ENCODE measurements at regions not wholly inside any gene's neighbourhood (a gene's known extent, or its start where the extent isn't known, plus 50 kb on each side); places are given as distances from the start of the nearest gene placed in this dataset.
"Not testable (repeated sequence)": the region's sequence is repeated elsewhere in the genome, so short reads cannot be mapped to it uniquely, and the experiment has no call there.

DNA sequence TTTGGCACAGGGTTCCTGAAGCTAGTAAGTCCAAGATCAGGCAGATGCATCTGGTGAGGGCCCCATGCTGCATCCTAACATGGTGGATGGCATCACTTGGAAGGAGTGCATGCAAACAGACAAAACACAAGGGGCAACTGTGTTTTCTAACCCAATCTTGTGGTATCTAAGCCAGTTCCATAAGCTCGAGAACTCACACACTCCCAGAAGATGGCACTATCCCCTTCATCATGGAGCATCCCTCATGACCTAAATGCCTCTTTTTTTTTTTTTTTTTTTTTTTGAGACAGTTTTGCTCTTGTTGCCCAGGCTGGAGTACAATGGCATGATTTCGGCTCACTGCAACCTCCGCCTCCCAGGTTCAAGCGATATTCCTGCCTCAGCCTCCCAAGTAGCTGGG, 1763.5 kb downstream of the SLITRK5 start:
- DNase-seq; H3K4me1 Mint-ChIP-seq; ATAC-seq; H3K27me3 Mint-ChIP-seq; CTCF ChIA-PET; H3K27ac Mint-ChIP-seq; H3K9me3 Mint-ChIP-seq (ENCODE audit: low read depth); H3K4me3 Mint-ChIP-seq; H3K36me3 Mint-ChIP-seq: not testable (repeated sequence)

- no peaks in the 10 kb centered on the region for H3K36me3 Mint-ChIP-seq
- no peaks in the 10 kb centered on the region for H3K4me1 Mint-ChIP-seq
- no peaks in the 10 kb centered on the region for H3K27me3 Mint-ChIP-seq
- no peak overlapping the region for H3K4me3 Mint-ChIP-seq
- no peak for ATAC-seq
- H3K27ac Mint-ChIP-seq, result no peak overlapping the region
- H3K9me3 Mint-ChIP-seq (ENCODE audit: low read depth), result peaks cover 2% of the 10 kb centered on the region
- CTCF ChIA-PET, result no interaction called here
- no peak for DNase-seq
These were observed 1783.5 kb downstream of the SLITRK5 start for GRCh38 chr13:89454681-89455080.

- H3K36me3 Mint-ChIP-seq, result no peaks in the 10 kb centered on the region
- H3K27me3 Mint-ChIP-seq, result no peaks in the 10 kb centered on the region
- DNase-seq (no peak), ATAC-seq (no peak)
- H3K4me1 Mint-ChIP-seq, result no peaks in the 10 kb centered on the region
- H3K9me3 Mint-ChIP-seq (ENCODE audit: low read depth), result peaks cover 2% of the 10 kb centered on the region
- CTCF ChIA-PET, result no interaction called here
- H3K27ac Mint-ChIP-seq, result no peak overlapping the region
- H3K4me3 Mint-ChIP-seq, result no peak overlapping the region
These were observed 1784.1 kb downstream of the SLITRK5 start for GRCh38 chr13:89455225-89455624.

DNA sequence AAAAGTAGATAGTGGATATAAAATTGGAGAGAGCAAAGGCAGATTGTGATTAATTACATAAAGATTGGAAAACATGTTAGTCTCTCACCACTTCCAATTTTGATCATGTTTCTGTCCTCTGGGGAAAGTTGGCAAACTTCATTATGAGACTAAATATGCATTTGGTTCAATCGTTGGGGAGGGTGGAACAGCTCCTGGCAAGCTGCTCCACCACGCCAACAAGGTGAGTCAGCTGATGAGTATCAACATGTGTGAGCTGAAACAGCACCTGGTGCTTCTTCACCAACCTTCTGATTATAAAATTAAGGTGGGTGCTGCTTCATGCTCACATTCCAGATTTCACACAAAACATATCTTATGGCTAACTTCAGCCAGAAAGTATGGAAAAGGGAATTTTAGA, 1784.6 kb downstream of the SLITRK5 start:
- Mint-ChIP-seq H3K36me3 (no peaks in the 10 kb centered on the region), H3K9me3 (ENCODE audit: low read depth) (peaks cover 2% of the 10 kb centered on the region), H3K4me3 (no peak overlapping the region), H3K27ac (no peak overlapping the region), H3K27me3 (no peaks in the 10 kb centered on the region), H3K4me1 (no peaks in the 10 kb centered on the region)
- DNase-seq (no peak), ATAC-seq (no peak)
- CTCF ChIA-PET, result no interaction called here

GRCh38 chr13:89457977-89458376, 1786.8 kb downstream of the SLITRK5 start:
- Mint-ChIP-seq H3K4me1 (no peaks in the 10 kb centered on the region), H3K9me3 (ENCODE audit: low read depth) (peaks cover 4% of the 10 kb centered on the region), H3K36me3 (no peaks in the 10 kb centered on the region), H3K4me3 (no peak overlapping the region), H3K27me3 (no peaks in the 10 kb centered on the region), H3K27ac (no peak overlapping the region)
- CTCF ChIA-PET, result no interaction called here
- DNase-seq (no peak), ATAC-seq (no peak)

DNA sequence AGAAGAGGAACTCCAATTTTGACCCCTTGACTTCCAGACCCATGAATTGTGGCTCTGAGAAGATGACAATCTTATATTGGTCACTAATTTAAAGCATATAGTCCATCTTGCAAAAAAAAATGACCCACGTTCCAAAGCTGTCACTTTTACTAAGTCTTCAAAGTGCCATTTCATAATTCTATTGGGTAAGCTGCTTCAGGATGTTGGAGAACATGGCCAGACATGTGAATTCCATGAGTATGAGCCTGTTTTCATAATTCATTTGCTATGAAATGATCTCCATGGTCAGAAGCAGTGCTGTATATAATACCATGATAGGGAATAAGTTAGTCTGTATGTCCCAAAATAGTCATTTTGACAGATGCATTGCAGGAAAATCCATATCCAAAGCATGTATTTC, 1787.3 kb downstream of the SLITRK5 start:
- ATAC-seq (no peak), DNase-seq (no peak)
- Mint-ChIP-seq H3K27me3 (no peaks in the 10 kb centered on the region), H3K27ac (no peak overlapping the region), H3K4me1 (no peaks in the 10 kb centered on the region), H3K9me3 (ENCODE audit: low read depth) (peaks cover 3% of the 10 kb centered on the region), H3K4me3 (no peak overlapping the region), H3K36me3 (no peaks in the 10 kb centered on the region)
- CTCF ChIA-PET, result no interaction called here

GRCh38 chr13:89460895-89461294, 1789.7 kb downstream of the SLITRK5 start:
- H3K27ac Mint-ChIP-seq; CTCF ChIA-PET; H3K9me3 Mint-ChIP-seq (ENCODE audit: low read depth); ATAC-seq; H3K36me3 Mint-ChIP-seq; H3K4me1 Mint-ChIP-seq; DNase-seq; H3K27me3 Mint-ChIP-seq; H3K4me3 Mint-ChIP-seq: not testable (repeated sequence)

GRCh38 chr13:89465366-89465765, 1794.2 kb downstream of the SLITRK5 start:
- H3K4me1 Mint-ChIP-seq, result no peaks in the 10 kb centered on the region
- no peak for DNase-seq
- no peak overlapping the region for H3K27ac Mint-ChIP-seq
- H3K36me3 Mint-ChIP-seq, result no peaks in the 10 kb centered on the region
- H3K4me3 Mint-ChIP-seq, result no peak overlapping the region
- H3K9me3 Mint-ChIP-seq (ENCODE audit: low read depth), result peaks cover 10% of the 10 kb centered on the region
- H3K27me3 Mint-ChIP-seq, result no peaks in the 10 kb centered on the region
- CTCF ChIA-PET, result no interaction called here
- no peak for ATAC-seq

GRCh38 chr13:89468081-89468480, 1796.9 kb downstream of the SLITRK5 start:
- no peaks in the 10 kb centered on the region for H3K36me3 Mint-ChIP-seq
- CTCF ChIA-PET, result no interaction called here
- ATAC-seq (no peak), DNase-seq (no peak)
- no peaks in the 10 kb centered on the region for H3K27me3 Mint-ChIP-seq
- H3K27ac Mint-ChIP-seq, result no peak overlapping the region
- H3K4me1 Mint-ChIP-seq, result no peaks in the 10 kb centered on the region
- no peak overlapping the region for H3K4me3 Mint-ChIP-seq
- peaks cover 14% of the 10 kb centered on the region for H3K9me3 Mint-ChIP-seq (ENCODE audit: low read depth)

GRCh38 chr13:89470901-89471300, 1799.7 kb downstream of the SLITRK5 start:
- Mint-ChIP-seq H3K36me3 (no peaks in the 10 kb centered on the region), H3K27ac (no peak overlapping the region), H3K4me3 (no peak overlapping the region), H3K9me3 (ENCODE audit: low read depth) (peaks cover 16% of the 10 kb centered on the region), H3K4me1 (no peaks in the 10 kb centered on the region), H3K27me3 (no peaks in the 10 kb centered on the region)
- DNase-seq (no peak), ATAC-seq (no peak)
- CTCF ChIA-PET, result no interaction called here

GRCh38 chr13:89474432-89474831, 1803.3 kb downstream of the SLITRK5 start:
- Mint-ChIP-seq H3K27ac (no peak overlapping the region), H3K27me3 (no peaks in the 10 kb centered on the region), H3K9me3 (ENCODE audit: low read depth) (peaks cover 19% of the 10 kb centered on the region), H3K4me1 (no peaks in the 10 kb centered on the region), H3K4me3 (no peak overlapping the region), H3K36me3 (no peaks in the 10 kb centered on the region)
- CTCF ChIA-PET, result no interaction called here
- DNase-seq, result no peak
- ATAC-seq, result no peak

DNA sequence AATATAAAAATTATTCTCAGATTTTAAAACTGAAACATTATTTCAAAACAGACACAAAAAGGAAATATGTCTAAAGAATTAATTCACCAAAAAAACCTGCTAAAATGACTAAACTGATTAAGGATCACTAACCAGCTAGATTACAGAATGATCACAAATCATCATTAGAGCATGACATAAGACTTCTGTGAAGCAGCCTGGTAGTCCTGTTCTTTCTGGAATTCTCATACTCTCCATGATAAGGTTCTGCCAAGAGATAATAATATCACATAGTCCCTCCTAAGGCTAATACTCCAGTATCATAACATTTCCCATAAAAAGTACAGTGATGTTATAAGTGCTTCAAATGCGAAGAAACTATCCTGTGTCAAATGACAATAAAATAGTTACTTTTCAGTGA, 1814.9 kb downstream of the SLITRK5 start:
- Mint-ChIP-seq H3K9me3 (ENCODE audit: low read depth) (peaks cover 2% of the 10 kb centered on the region), H3K36me3 (no peaks in the 10 kb centered on the region), H3K27me3 (no peaks in the 10 kb centered on the region), H3K4me1 (no peaks in the 10 kb centered on the region), H3K27ac (no peak overlapping the region), H3K4me3 (no peak overlapping the region)
- CTCF ChIA-PET, result no interaction called here
- ATAC-seq (no peak), DNase-seq (no peak)

GRCh38 chr13:89486709-89487108, 1815.5 kb downstream of the SLITRK5 start:
- Mint-ChIP-seq H3K27ac (no peak overlapping the region), H3K27me3 (no peaks in the 10 kb centered on the region), H3K9me3 (ENCODE audit: low read depth) (peaks cover 6% of the 10 kb centered on the region), H3K4me1 (no peaks in the 10 kb centered on the region), H3K4me3 (no peak overlapping the region), H3K36me3 (no peaks in the 10 kb centered on the region)
- ATAC-seq, result no peak
- DNase-seq, result no peak
- CTCF ChIA-PET, result no interaction called here

DNA sequence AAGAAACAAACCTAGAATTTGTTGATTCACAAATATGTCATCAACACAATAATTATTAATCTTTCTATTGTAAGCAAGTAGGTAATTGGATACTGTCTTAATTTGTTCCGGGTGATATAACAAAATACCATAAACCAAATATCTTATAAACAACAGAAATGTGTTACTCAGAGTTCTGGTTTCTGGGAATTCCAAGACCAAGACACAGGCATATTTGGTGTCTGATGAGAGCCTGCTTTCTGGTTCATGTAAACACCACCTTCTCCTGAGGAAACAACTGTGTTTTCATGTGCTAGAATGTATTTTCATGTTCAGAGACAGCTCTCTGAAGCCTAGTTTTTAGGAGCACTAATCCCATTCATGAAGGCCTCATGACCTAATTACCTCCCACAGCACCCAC, 1819.5 kb downstream of the SLITRK5 start:
- H3K9me3 Mint-ChIP-seq (ENCODE audit: low read depth), result peaks cover 6% of the 10 kb centered on the region

DNA sequence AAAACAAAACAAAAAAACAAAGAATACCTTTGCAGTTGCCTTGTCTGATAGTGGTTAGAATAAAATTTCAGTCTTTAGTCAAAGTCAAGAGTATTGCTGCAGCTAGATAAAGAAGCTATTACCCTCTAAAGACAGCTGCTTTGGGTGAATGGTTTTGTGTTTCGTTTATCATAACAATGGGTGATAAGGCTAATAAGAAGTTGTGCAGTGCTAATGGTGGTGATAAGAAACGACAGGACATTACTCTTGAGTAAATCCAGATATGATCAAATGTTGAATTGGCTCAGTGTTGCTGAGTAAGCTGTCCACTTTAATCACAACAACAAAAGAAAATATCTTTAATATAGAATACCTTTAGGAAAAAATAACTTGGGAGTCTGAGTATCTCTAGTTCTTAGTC, 1825.3 kb downstream of the SLITRK5 start:
- H3K36me3 Mint-ChIP-seq, result no peaks in the 10 kb centered on the region
- CTCF ChIA-PET, result no interaction called here
- DNase-seq, result no peak
- H3K27ac Mint-ChIP-seq, result no peak overlapping the region
- H3K27me3 Mint-ChIP-seq, result no peaks in the 10 kb centered on the region
- no peak for ATAC-seq
- H3K4me1 Mint-ChIP-seq, result no peaks in the 10 kb centered on the region
- peaks cover 5% of the 10 kb centered on the region for H3K9me3 Mint-ChIP-seq (ENCODE audit: low read depth)
- H3K4me3 Mint-ChIP-seq, result no peak overlapping the region

More for the DNA sequence above, 1819.5 kb downstream of the SLITRK5 start:
- no peak overlapping the region for H3K27ac Mint-ChIP-seq
- CTCF ChIA-PET, result no interaction called here
- ATAC-seq (no peak), DNase-seq (no peak)
- no peak overlapping the region for H3K4me3 Mint-ChIP-seq
- no peaks in the 10 kb centered on the region for H3K4me1 Mint-ChIP-seq
- H3K27me3 Mint-ChIP-seq, result no peaks in the 10 kb centered on the region
- no peaks in the 10 kb centered on the region for H3K36me3 Mint-ChIP-seq

Measured in activated CD8-positive, alpha-beta memory T cell treated with anti-CD3 and anti-CD28 coated beads, Interleukin-2, amount 10 ng/mL, durations not matched to agents 7 days and 5 days (primary cell).